SK-N-SH treated with all-trans-retinoic acid at 6 μM for 48 hours (cell line): ENCODE measurements at regions not wholly inside any gene's neighbourhood (a gene's known extent, or its start where the extent isn't known, plus 50 kb on each side); places are given as distances from the start of the nearest gene placed in this dataset.

Experiments used
- ESRRG ChIP-seq: fragments of 250-450 bp; sonication (Bioruptor Pico); IDR thresholded peaks from 2 replicates; pipeline ENCODE4 v1.6.1; 2021; ENCODE audit warnings: mild to moderate bottlenecking
- ISL1 ChIP-seq: fragments of 250-450 bp; sonication (Bioruptor Pico); IDR thresholded peaks from 2 replicates; pipeline ENCODE4 v2.1.2; 2022; ENCODE audit warnings: mild to moderate bottlenecking, moderate library complexity
- OSR1 ChIP-seq: fragments of 250-450 bp; sonication (Bioruptor Pico); IDR thresholded peaks from 2 replicates; pipeline ENCODE4 v1.8.0; 2022; ENCODE audit warnings: moderate library complexity, mild to moderate bottlenecking, inconsistent platforms
- RARB ChIP-seq: fragments of 250-450 bp; sonication (Bioruptor Pico); IDR thresholded peaks from 2 replicates; pipeline ENCODE4 v1.8.0; 2021; ENCODE audit warnings: mild to moderate bottlenecking, moderate library complexity
- TCF4 ChIP-seq: fragments of 250-450 bp; sonication (Bioruptor Pico); IDR thresholded peaks from 2 replicates; pipeline ENCODE4 v1.8.0; 2021; ENCODE audit warnings: mild to moderate bottlenecking, moderate library complexity, borderline replicate concordance
- ZFP3 ChIP-seq: fragments of 250-450 bp; sonication (Bioruptor Pico); IDR thresholded peaks from 2 replicates; pipeline ENCODE4 v1.5.0; 2020; ENCODE audit warnings: mild to moderate bottlenecking, moderate library complexity
- ZNF565 ChIP-seq: fragments of 450-650 bp; formaldehyde crosslinking; conservative IDR thresholded peaks from 2 replicates; pipeline ENCODE4 v1.5.0; 2020; ENCODE audit warnings: low read depth, mild to moderate bottlenecking, moderate library complexity
- TF ChIP-seq, protein P1 (sequence below): fragments of 250-450 bp; sonication (Bioruptor Pico); IDR thresholded peaks from 2 replicates; pipeline ENCODE4 v1.5.1; 2020; ENCODE audit warnings: low read depth, mild to moderate bottlenecking, moderate library complexity
- TF ChIP-seq, protein P2 (sequence below): fragments of 250-450 bp; sonication (Bioruptor Pico); IDR thresholded peaks from 2 replicates; pipeline ENCODE4 v1.8.0; 2020; ENCODE audit warnings: mild to moderate bottlenecking, moderate library complexity, borderline replicate concordance
- TF ChIP-seq, protein P3 (sequence below): fragments of 250-450 bp; sonication (Bioruptor Pico); IDR thresholded peaks from 2 replicates; pipeline ENCODE4 v1.8.0; 2021; ENCODE audit warnings: low read depth, mild to moderate bottlenecking, moderate library complexity, borderline replicate concordance

DNA sequence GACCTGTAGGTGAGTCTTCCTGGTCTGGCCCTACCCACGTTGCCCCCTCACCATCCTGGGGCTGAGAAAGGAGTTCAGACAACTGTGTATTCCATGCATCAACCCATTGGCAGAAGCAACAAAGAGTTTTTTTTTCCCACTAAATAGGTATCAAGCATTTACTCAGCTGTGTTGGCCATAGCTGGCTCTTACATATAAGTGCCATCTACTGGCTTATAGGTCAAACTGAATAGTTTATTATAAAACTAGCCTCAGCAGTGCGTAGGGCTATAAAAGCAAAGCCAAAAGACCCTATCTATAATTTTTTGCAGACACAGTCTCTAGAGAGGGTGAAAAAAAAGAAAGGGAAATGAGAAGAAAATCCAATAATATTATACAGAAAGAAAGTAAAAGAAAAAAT lies 765.2 kb upstream of the MGAT4C start:
- TF ChIP-seq TCF4 (CRISPR knock-in tag) = no peak
- no peak for TF ChIP-seq OSR1 (CRISPR knock-in tag)
- no peak for TF ChIP-seq ZFP3
- TF ChIP-seq, protein P1, sequence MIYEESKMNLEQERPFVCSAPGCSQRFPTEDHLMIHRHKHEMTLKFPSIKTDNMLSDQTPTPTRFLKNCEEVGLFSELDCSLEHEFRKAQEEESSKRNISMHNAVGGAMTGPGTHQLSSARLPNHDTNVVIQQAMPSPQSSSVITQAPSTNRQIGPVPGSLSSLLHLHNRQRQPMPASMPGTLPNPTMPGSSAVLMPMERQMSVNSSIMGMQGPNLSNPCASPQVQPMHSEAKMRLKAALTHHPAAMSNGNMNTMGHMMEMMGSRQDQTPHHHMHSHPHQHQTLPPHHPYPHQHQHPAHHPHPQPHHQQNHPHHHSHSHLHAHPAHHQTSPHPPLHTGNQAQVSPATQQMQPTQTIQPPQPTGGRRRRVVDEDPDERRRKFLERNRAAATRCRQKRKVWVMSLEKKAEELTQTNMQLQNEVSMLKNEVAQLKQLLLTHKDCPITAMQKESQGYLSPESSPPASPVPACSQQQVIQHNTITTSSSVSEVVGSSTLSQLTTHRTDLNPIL = no peak
- no peak for TF ChIP-seq ISL1 (CRISPR knock-in tag)
- TF ChIP-seq RARB (CRISPR knock-in tag) = no peak
- TF ChIP-seq ESRRG = no peak
- TF ChIP-seq, protein P2, sequence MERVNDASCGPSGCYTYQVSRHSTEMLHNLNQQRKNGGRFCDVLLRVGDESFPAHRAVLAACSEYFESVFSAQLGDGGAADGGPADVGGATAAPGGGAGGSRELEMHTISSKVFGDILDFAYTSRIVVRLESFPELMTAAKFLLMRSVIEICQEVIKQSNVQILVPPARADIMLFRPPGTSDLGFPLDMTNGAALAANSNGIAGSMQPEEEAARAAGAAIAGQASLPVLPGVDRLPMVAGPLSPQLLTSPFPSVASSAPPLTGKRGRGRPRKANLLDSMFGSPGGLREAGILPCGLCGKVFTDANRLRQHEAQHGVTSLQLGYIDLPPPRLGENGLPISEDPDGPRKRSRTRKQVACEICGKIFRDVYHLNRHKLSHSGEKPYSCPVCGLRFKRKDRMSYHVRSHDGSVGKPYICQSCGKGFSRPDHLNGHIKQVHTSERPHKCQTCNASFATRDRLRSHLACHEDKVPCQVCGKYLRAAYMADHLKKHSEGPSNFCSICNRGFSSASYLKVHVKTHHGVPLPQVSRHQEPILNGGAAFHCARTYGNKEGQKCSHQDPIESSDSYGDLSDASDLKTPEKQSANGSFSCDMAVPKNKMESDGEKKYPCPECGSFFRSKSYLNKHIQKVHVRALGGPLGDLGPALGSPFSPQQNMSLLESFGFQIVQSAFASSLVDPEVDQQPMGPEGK (CRISPR knock-in tag) = no peak
- TF ChIP-seq, protein P3, sequence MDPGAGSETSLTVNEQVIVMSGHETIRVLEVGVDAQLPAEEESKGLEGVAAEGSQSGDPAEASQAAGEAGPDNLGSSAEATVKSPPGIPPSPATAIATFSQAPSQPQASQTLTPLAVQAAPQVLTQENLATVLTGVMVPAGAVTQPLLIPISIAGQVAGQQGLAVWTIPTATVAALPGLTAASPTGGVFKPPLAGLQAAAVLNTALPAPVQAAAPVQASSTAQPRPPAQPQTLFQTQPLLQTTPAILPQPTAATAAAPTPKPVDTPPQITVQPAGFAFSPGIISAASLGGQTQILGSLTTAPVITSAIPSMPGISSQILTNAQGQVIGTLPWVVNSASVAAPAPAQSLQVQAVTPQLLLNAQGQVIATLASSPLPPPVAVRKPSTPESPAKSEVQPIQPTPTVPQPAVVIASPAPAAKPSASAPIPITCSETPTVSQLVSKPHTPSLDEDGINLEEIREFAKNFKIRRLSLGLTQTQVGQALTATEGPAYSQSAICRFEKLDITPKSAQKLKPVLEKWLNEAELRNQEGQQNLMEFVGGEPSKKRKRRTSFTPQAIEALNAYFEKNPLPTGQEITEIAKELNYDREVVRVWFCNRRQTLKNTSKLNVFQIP (CRISPR knock-in tag) = no peak
- TF ChIP-seq ZNF565 = no peak
